ENCODE measurements at regions not wholly inside any gene's neighbourhood (a gene's known extent, or its start where the extent isn't known, plus 50 kb on each side); places are given as distances from the start of the nearest gene placed in this dataset.
"Not testable (repeated sequence)": the region's sequence is repeated elsewhere in the genome, so short reads cannot be mapped to it uniquely, and the experiment has no call there.

GRCh38 chr15:55126111-55126510 is 70.6 kb downstream of the RSL24D1 start:
- no peak for DNase-seq

GRCh38 chr15:55124616-55125015 is 72.1 kb downstream of the RSL24D1 start:
- DNase-seq: no peak

- DNase-seq: no peak
These were observed 78.3 kb downstream of the RSL24D1 start for GRCh38 chr15:55118344-55118870.

- DNase-seq: no peak
These were observed 80.1 kb downstream of the RSL24D1 start for GRCh38 chr15:55116636-55117035.

- DNase-seq: no peak
These were observed 83.0 kb downstream of the RSL24D1 start for GRCh38 chr15:55113736-55114135.

GRCh38 chr15:55112706-55113105 is 84.0 kb downstream of the RSL24D1 start:
- DNase-seq: no peak

GRCh38 chr15:55110446-55110845 is 86.3 kb downstream of the RSL24D1 start:
- DNase-seq: no peak

GRCh38 chr15:55108858-55109518 is 87.8 kb downstream of the RSL24D1 start:
- peak; percentile 0 for DNase-seq

GRCh38 chr15:55108448-55108847 is 88.3 kb downstream of the RSL24D1 start:
- DNase-seq: no peak

- DNase-seq: no peak
These were observed 90.6 kb downstream of the RSL24D1 start for GRCh38 chr15:55106155-55106554.

GRCh38 chr15:55094136-55094535 is 102.6 kb downstream of the RSL24D1 start:
- DNase-seq: no peak

GRCh38 chr15:55088207-55088606 is 108.5 kb downstream of the RSL24D1 start:
- no peak for DNase-seq

- no peak for DNase-seq
These were observed 112.1 kb downstream of the RSL24D1 start for GRCh38 chr15:55084673-55085072.

GRCh38 chr15:55084216-55084615 is 112.5 kb downstream of the RSL24D1 start:
- DNase-seq: no peak

GRCh38 chr15:55077052-55077451 is 119.7 kb downstream of the RSL24D1 start:
- DNase-seq: not testable (repeated sequence)

- no peak for DNase-seq
These were observed 122.3 kb downstream of the RSL24D1 start for GRCh38 chr15:55074431-55074830.

GRCh38 chr15:55063970-55064369 is 132.8 kb downstream of the RSL24D1 start:
- DNase-seq: not testable (repeated sequence)

GRCh38 chr15:55060836-55061235 is 135.9 kb downstream of the RSL24D1 start:
- no peak for DNase-seq

GRCh38 chr15:55056500-55056899 is 140.2 kb downstream of the RSL24D1 start:
- no peak for DNase-seq

- no peak for DNase-seq
These were observed 152.6 kb downstream of the RSL24D1 start for GRCh38 chr15:55044162-55044561.

- no peak for DNase-seq
These were observed 159.7 kb downstream of the RSL24D1 start for GRCh38 chr15:55037071-55037470.

- no peak for DNase-seq
These were observed 161.0 kb downstream of the RSL24D1 start for GRCh38 chr15:55035749-55036148.

- no peak for DNase-seq
These were observed 163.2 kb downstream of the RSL24D1 start for GRCh38 chr15:55033574-55033973.

GRCh38 chr15:55031727-55032126 is 165.0 kb downstream of the RSL24D1 start:
- DNase-seq: no peak

GRCh38 chr15:55026381-55026780 is 170.4 kb downstream of the RSL24D1 start:
- no peak for DNase-seq

Data from NCI-H1092 (cell line).